ENCODE measurements at regions not wholly inside any gene's neighbourhood (a gene's known extent, or its start where the extent isn't known, plus 50 kb on each side); places are given as distances from the start of the nearest gene placed in this dataset.

DNA sequence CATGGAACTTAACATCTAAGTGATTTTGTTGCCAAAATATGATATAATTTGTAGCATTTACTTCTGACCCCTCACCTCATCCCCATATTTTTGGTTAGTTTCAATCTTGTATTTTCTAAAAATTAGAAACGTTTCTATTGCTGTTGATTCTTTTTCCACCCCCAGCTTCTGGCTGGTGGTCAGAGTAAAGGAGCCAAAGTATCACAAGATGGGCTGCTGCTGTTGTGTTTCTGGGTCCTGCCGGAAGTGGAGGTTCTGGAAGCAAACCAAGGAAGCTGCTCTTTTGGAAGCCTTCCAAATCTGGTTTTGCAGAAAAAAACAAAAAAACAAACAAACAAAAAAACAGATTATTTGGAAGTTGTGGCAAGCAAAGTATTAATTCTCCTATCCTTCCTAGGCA lies 221.1 kb upstream of the P2RY1 start:
- no peak overlapping the region for H3K9ac ChIP-seq (replicated peaks; ENCODE audit: extremely low read depth, insufficient read depth, low read length)
- no peaks in the 10 kb centered on the region for H4K20me1 ChIP-seq (replicated peaks; ENCODE audit: control insufficient read depth, extremely low read depth, insufficient read depth, low read length)
- POLR2A ChIA-PET, result no interaction called here
- H3K4me1 ChIP-seq (ENCODE audit: control insufficient read depth, extremely low read depth, insufficient read depth, low read length), result no peaks in the 10 kb centered on the region
- no peak overlapping the region for H3K27ac ChIP-seq (ENCODE audit: insufficient read depth, low read depth, low read length)
- CTCF ChIA-PET, result interaction anchor here (0.9 kb wide), 1 partner anchor 40 kb away, joined by 3 read pairs; no protein-coding TSS in a partner anchor
- TF ChIP-seq, protein P1, sequence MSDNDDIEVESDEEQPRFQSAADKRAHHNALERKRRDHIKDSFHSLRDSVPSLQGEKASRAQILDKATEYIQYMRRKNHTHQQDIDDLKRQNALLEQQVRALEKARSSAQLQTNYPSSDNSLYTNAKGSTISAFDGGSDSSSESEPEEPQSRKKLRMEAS (IDR thresholded peaks at IDR 0.05; ENCODE audit: insufficient read depth, insufficient read length), result no peak
- TF ChIP-seq MYC (IDR thresholded peaks at IDR 0.05; ENCODE audit: low read depth, low read length) (no peak), JUN (IDR thresholded peaks at IDR 0.05; ENCODE audit: borderline replicate concordance, insufficient read depth, insufficient read length, low read depth) (no peak), FOS (IDR thresholded peaks at IDR 0.05; ENCODE audit: borderline replicate concordance, insufficient read depth, low read length) (no peak), GATA2 (IDR thresholded peaks at IDR 0.05; ENCODE audit: insufficient read depth, insufficient read length, low read depth, low read length) (no peak), POLR2A (IDR thresholded peaks at IDR 0.05; ENCODE audit: low read depth, low read length) (no peak), EZH2 (IDR thresholded peaks at IDR 0.05; ENCODE audit: borderline replicate concordance, low read depth, low read length, severe bottlenecking) (no peak), POLR2AphosphoS5 (IDR thresholded peaks at IDR 0.05; ENCODE audit: insufficient read depth, low read depth, low read length) (no peak)
- TF ChIP-seq, protein P2, sequence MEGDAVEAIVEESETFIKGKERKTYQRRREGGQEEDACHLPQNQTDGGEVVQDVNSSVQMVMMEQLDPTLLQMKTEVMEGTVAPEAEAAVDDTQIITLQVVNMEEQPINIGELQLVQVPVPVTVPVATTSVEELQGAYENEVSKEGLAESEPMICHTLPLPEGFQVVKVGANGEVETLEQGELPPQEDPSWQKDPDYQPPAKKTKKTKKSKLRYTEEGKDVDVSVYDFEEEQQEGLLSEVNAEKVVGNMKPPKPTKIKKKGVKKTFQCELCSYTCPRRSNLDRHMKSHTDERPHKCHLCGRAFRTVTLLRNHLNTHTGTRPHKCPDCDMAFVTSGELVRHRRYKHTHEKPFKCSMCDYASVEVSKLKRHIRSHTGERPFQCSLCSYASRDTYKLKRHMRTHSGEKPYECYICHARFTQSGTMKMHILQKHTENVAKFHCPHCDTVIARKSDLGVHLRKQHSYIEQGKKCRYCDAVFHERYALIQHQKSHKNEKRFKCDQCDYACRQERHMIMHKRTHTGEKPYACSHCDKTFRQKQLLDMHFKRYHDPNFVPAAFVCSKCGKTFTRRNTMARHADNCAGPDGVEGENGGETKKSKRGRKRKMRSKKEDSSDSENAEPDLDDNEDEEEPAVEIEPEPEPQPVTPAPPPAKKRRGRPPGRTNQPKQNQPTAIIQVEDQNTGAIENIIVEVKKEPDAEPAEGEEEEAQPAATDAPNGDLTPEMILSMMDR (IDR thresholded peaks at IDR 0.05; ENCODE audit: extremely low read depth in 1 of 2, insufficient read depth in 1 of 2, low read depth in 1 of 2, low read length in 2 of 2), result no peak
- intact Hi-C loops (cut with micrococcal nuclease), result no loop called here
- no TSS peak for BruUV-seq (replicated peaks)
- H3K36me3 ChIP-seq (ENCODE audit: control insufficient read depth in 2 of 2, extremely low read depth in 1 of 2, insufficient read depth in 2 of 2, low read length in 2 of 2), result no peaks in the 10 kb centered on the region
- FAIRE-seq (no peak), DNase-seq (ENCODE audit: low read depth, low spot score) (no peak)
- no peaks in the 10 kb centered on the region for H3K9me1 ChIP-seq (replicated peaks; ENCODE audit: control insufficient read depth, extremely low read depth, insufficient read depth, low read length)
- H3K4me2 ChIP-seq (ENCODE audit: insufficient read depth, low read length), result no peak overlapping the region
- peaks cover 0 to 6% of the 10 kb centered on the region in 2 experiments for H3K27me3 ChIP-seq (ENCODE audit: control insufficient read depth in 2 of 2, insufficient read depth in 2 of 2, low read length in 2 of 2)
- no peak overlapping the region for H2AFZ ChIP-seq (ENCODE audit: low read depth, low read length)
- no peak overlapping the region for H3K4me3 ChIP-seq (replicated peaks in 1 of 3; ENCODE audit: insufficient read depth in 1 of 3, low read depth in 1 of 3, low read length in 3 of 3)
- H3K9me3 ChIP-seq (replicated peaks; ENCODE audit: control insufficient read depth, insufficient read depth, low read length), result no peaks in the 10 kb centered on the region
- dilution Hi-C loops (cut with MboI; ENCODE audit: extremely low pct_ligation_motif_present, low sequenced_read_pairs), result no loop called here
- no peaks in the 10 kb centered on the region for H3K79me2 ChIP-seq (ENCODE audit: control insufficient read depth, insufficient read depth, low read length)

Measured in endothelial cell of umbilical vein (primary cell).